IMR-90 (cell line): ENCODE measurements at regions not wholly inside any gene's neighbourhood (a gene's known extent, or its start where the extent isn't known, plus 50 kb on each side); places are given as distances from the start of the nearest gene placed in this dataset.

Experiments
- POLR2A ChIP-seq: IDR thresholded peaks from 2 replicates; pipeline ENCODE4 v1.6.1; 2012; ENCODE audit warnings: mild to moderate bottlenecking, low read depth, low read length
- SMC3 ChIP-seq: fragments of 150-350 bp; IDR thresholded peaks from 2 replicates; pipeline ENCODE4 v1.6.1; 2016; ENCODE audit warnings: low read depth, mild to moderate bottlenecking, antibody characterized with exemption, low read length, moderate library complexity

- TF ChIP-seq SMC3: no peak
- no peak for TF ChIP-seq POLR2A
Measured at GRCh38 chr20:21788082-21788481, 82.6 kb downstream of the PAX1 start.
